Parathyroid adenoma (tissue), 2 donors: ENCODE measurements at regions not wholly inside any gene's neighbourhood (a gene's known extent, or its start where the extent isn't known, plus 50 kb on each side); places are given as distances from the start of the nearest gene placed in this dataset.
"Not testable (repeated sequence)": the region's sequence is repeated elsewhere in the genome, so short reads cannot be mapped to it uniquely, and the experiment has no call there.

Source experiments
- H2AFZ ChIP-seq: fragments of 300-600 bp; sonication (generic); one replicate; pipeline ENCODE4 v1.7.0; 2017; ENCODE audit warnings: antibody characterized with exemption, mild to moderate bottlenecking
- H3K27ac ChIP-seq: fragments of 300-600 bp; sonication (generic); one replicate; pipeline ENCODE4 v1.7.0; 2017
- H3K27me3 ChIP-seq: fragments of 300-600 bp; sonication (generic); one replicate; pipeline ENCODE4 v1.7.0; 2017; ENCODE audit warnings: low read length; ENCODE audit not compliant: control insufficient read depth, insufficient read depth
- H3K36me3 ChIP-seq: fragments of 300-600 bp; sonication (generic); one replicate; pipeline ENCODE4 v1.7.0; 2017; ENCODE audit warnings: low read length; ENCODE audit not compliant: control insufficient read depth, insufficient read depth
- H3K4me1 ChIP-seq: fragments of 300-600 bp; sonication (generic); one replicate; pipeline ENCODE4 v1.7.0; 2017; ENCODE audit warnings: control low read depth
- H3K4me2 ChIP-seq: fragments of 300-600 bp; sonication (generic); one replicate; pipeline ENCODE4 v1.7.0; 2017; ENCODE audit warnings: low read length
- H3K4me3 ChIP-seq: fragments of 300-600 bp; sonication (generic); one replicate; pipeline ENCODE4 v1.7.0; 2017; ENCODE audit warnings: low read depth, low read length
- H3K79me2 ChIP-seq: fragments of 300-600 bp; sonication (generic); one replicate; pipeline ENCODE4 v1.7.0; 2017; ENCODE audit warnings: control low read depth
- H3K9ac ChIP-seq: fragments of 300-600 bp; sonication (generic); one replicate; pipeline ENCODE4 v1.7.0; 2017; ENCODE audit warnings: mild to moderate bottlenecking
- H3K9me3 ChIP-seq: fragments of 300-600 bp; sonication (generic); one replicate; pipeline ENCODE4 v1.7.0; 2017; ENCODE audit warnings: low read length; ENCODE audit not compliant: control insufficient read depth
- TF ChIP-seq, protein P1 (sequence below): fragments of 300-600 bp; sonication (generic); IDR thresholded peaks from one replicate; pipeline ENCODE4 v1.7.0; 2017; ENCODE audit warnings: antibody characterized with exemption, mild to moderate bottlenecking
- donor health status: primary hyperparathyroidism.

DNA sequence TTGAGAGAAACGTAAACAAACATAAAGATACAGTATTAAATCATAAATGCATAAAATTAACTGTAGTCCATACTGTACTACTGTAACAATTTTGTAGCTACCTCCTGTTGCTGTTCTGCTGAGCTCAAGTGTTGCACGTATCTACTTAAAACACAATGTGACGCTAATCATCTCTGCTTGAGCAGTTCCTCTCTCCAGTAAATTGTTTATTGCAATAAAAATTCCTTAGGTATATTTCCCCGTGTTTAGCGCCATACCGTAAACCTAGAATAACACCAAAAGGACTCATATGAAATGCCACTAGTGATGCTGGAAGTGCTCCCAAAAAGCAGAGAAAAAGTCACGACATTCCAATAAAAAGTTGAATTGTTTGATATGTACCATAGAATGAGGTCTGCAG is 152.3 kb downstream of the LRRN1 start:
- no peaks in the 10 kb centered on the region for H3K27me3 ChIP-seq
- H3K9me3 ChIP-seq = no peaks in the 10 kb centered on the region
- no peak overlapping the region for H3K4me2 ChIP-seq
- H3K9ac ChIP-seq = no peak overlapping the region
- H3K36me3 ChIP-seq = no peaks in the 10 kb centered on the region
- TF ChIP-seq, protein P1, sequence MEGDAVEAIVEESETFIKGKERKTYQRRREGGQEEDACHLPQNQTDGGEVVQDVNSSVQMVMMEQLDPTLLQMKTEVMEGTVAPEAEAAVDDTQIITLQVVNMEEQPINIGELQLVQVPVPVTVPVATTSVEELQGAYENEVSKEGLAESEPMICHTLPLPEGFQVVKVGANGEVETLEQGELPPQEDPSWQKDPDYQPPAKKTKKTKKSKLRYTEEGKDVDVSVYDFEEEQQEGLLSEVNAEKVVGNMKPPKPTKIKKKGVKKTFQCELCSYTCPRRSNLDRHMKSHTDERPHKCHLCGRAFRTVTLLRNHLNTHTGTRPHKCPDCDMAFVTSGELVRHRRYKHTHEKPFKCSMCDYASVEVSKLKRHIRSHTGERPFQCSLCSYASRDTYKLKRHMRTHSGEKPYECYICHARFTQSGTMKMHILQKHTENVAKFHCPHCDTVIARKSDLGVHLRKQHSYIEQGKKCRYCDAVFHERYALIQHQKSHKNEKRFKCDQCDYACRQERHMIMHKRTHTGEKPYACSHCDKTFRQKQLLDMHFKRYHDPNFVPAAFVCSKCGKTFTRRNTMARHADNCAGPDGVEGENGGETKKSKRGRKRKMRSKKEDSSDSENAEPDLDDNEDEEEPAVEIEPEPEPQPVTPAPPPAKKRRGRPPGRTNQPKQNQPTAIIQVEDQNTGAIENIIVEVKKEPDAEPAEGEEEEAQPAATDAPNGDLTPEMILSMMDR = no peak
- H3K79me2 ChIP-seq = no peaks in the 10 kb centered on the region
- H2AFZ ChIP-seq = no peak overlapping the region
- no peaks in the 10 kb centered on the region for H3K4me1 ChIP-seq
- H3K27ac ChIP-seq = no peak overlapping the region
- H3K4me3 ChIP-seq = no peak overlapping the region

DNA sequence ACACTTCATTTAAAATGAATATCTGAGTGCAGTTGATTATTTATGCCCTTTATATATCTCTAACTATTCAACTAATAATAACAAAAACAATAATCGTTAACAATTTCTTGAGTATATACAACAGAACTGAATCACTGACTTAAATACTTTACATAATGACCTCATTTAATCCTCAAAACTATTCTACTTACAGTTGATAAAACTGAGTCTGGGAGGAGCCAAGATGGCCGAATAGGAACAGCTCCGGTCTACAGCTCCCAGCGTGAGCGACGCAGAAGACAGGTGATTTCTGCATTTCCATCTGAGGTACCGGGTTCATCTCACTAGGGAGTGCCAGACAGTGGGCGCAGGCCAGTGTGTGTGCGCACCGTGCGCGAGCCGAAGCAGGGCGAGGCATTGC is 163.6 kb downstream of the LRRN1 start:
- H3K79me2 ChIP-seq, H3K4me2 ChIP-seq, H3K36me3 ChIP-seq, H3K9me3 ChIP-seq, H3K27me3 ChIP-seq, H3K4me3 ChIP-seq, H3K4me1 ChIP-seq, H3K9ac ChIP-seq: not testable (repeated sequence)
- Histone ChIP-seq H3K27ac (peak overlapping the region; percentile 80), H2AFZ (peak overlapping the region; percentile 52)

DNA sequence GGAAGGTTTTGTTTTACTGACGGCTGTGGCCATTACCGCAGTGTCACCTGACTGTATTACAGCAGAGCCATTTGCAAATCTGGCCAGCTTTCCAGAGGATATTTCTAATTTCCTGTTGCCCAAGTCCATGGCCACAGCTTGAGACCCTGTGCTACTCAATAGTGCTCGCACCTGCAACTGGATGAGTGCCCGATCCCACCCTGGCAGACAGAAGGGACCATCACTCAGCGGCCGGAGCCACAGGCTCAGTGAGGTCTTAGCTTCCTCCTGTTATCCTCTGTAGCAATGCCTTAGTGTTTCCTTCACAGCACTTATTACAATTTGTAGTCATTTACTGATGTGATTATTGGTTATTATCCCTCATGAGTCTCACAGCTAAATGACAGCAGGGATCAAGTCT is 184.8 kb downstream of the LRRN1 start:
- no peaks in the 10 kb centered on the region for H3K79me2 ChIP-seq
- TF ChIP-seq, protein P1 = no peak
- H3K4me3 ChIP-seq = no peak overlapping the region
- no peak overlapping the region for H3K9ac ChIP-seq
- H3K36me3 ChIP-seq = no peaks in the 10 kb centered on the region
- no peaks in the 10 kb centered on the region for H3K9me3 ChIP-seq
- H3K4me1 ChIP-seq = no peaks in the 10 kb centered on the region
- no peak overlapping the region for H2AFZ ChIP-seq
- H3K4me2 ChIP-seq = no peak overlapping the region
- no peaks in the 10 kb centered on the region for H3K27me3 ChIP-seq
- no peak overlapping the region for H3K27ac ChIP-seq

DNA sequence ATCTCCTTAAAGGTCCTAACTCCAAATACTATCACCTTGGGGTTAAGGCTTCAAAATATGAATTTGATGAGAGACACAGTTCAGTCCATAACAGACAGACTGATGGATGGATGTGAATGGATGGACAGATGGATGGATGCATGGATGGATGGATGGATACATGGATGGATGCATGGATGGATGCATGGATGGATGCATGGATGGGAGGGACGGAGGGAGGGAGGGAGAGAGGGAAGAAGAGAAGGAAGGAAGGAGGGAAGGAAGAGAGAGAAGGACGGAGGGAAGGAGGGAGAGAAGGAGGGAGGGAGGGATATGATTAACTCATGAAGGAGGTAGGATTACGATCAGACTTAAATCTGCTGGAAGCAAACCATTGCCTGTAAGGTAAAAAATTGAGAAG is 192.4 kb downstream of the LRRN1 start:
- Histone ChIP-seq H3K79me2 (no peaks in the 10 kb centered on the region), H3K4me1 (no peaks in the 10 kb centered on the region), H3K4me2 (no peak overlapping the region), H2AFZ (no peak overlapping the region), H3K36me3 (no peaks in the 10 kb centered on the region), H3K27me3 (no peaks in the 10 kb centered on the region), H3K9ac (no peak overlapping the region), H3K27ac (no peak overlapping the region), H3K4me3 (no peak overlapping the region), H3K9me3 (no peaks in the 10 kb centered on the region)
- TF ChIP-seq, protein P1 = no peak

DNA sequence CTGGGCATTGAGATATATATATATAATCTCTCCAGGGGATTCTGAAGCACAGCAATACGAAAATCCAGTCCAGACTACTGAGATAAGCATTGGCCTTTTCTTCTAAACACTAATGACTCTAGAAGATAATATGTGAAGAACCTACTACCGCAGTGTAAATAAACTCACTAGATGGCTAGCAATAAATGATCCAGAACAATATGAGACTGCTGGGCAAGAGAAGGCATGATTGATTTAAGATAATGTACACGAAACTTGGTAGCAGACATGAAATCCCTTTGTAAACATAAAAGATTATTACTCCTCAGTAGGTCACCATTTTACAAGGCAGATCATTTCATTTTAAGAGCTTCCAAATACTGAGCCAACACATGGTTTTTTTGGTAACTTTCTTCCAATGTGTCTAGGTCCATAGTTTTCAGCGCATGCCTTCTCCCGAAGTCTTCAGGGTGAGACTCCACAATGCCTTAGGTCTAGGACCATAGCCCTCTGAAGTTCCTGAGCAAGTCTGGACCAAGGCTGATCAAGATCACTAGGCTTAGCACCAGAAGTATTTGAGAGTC is 193.2 kb downstream of the LRRN1 start:
- Histone ChIP-seq H3K4me1 (no peaks in the 10 kb centered on the region), H3K27me3 (no peaks in the 10 kb centered on the region), H3K9ac (no peak overlapping the region), H3K79me2 (no peaks in the 10 kb centered on the region), H3K4me3 (no peak overlapping the region), H3K36me3 (no peaks in the 10 kb centered on the region), H2AFZ (no peak overlapping the region), H3K9me3 (no peaks in the 10 kb centered on the region), H3K27ac (no peak overlapping the region), H3K4me2 (no peak overlapping the region)
- TF ChIP-seq, protein P1 = no peak
